ENCODE measurements at regions not wholly inside any gene's neighbourhood (a gene's known extent, or its start where the extent isn't known, plus 50 kb on each side); places are given as distances from the start of the nearest gene placed in this dataset.

DNA sequence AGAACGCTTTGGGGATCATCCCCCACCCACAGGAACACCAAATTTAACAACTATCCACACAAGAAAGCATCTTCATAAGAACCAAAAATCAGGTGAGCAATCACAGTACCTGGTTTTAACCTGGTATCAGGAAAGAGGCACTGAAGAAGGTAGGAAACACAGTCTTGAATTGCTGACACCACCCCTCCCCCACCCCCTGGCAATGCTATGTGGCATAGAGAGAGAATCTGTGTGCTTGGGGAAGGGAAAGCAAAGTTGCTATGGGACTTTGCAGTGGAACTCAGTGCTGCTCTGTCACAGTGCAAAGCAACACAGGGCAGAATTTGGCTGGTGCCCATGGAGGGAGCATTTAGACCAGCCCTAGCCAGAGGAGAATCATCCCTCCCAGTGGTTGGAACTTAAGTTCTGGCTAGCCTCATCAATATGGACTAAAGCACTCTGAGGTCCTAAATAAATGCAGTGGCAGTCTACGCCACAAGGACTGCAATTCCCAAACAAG, 565.5 kb downstream of the EPM2A start:
- TF ChIP-seq, protein P1, sequence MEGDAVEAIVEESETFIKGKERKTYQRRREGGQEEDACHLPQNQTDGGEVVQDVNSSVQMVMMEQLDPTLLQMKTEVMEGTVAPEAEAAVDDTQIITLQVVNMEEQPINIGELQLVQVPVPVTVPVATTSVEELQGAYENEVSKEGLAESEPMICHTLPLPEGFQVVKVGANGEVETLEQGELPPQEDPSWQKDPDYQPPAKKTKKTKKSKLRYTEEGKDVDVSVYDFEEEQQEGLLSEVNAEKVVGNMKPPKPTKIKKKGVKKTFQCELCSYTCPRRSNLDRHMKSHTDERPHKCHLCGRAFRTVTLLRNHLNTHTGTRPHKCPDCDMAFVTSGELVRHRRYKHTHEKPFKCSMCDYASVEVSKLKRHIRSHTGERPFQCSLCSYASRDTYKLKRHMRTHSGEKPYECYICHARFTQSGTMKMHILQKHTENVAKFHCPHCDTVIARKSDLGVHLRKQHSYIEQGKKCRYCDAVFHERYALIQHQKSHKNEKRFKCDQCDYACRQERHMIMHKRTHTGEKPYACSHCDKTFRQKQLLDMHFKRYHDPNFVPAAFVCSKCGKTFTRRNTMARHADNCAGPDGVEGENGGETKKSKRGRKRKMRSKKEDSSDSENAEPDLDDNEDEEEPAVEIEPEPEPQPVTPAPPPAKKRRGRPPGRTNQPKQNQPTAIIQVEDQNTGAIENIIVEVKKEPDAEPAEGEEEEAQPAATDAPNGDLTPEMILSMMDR (conservative IDR thresholded peaks at IDR 0.05; ENCODE audit: low read depth, low read length) = no peak
- TF ChIP-seq EZH2phosphoT487 (IDR thresholded peaks at IDR 0.05; ENCODE audit: borderline replicate concordance, low read length) = no peak

Data from PC-3 (cell line).